ENCODE measurements at regions not wholly inside any gene's neighbourhood (a gene's known extent, or its start where the extent isn't known, plus 50 kb on each side); places are given as distances from the start of the nearest gene placed in this dataset.
A peak's percentile ranks its signal among the peaks of the same experiment; 100 is the strongest.

GRCh38 chr6:6717953-6718352, 129.4 kb downstream of the LY86 start (continued):
- TF ChIP-seq E2F8 (IDR thresholded peaks at IDR 0.05; ENCODE audit: low read depth, partially characterized antibody), result no peak
- peak; percentile 63 for TF ChIP-seq MAFG (tag; conservative IDR thresholded peaks at IDR 0.05)
- TF ChIP-seq POLR2H (tag; IDR thresholded peaks at IDR 0.05; ENCODE audit: low read depth), result no peak
- no peak for TF ChIP-seq NCOA1 (IDR thresholded peaks at IDR 0.05; ENCODE audit: low read depth)
- no peak for TF ChIP-seq RCOR1 (IDR thresholded peaks at IDR 0.05; ENCODE audit: borderline replicate concordance in 1 of 2, low read depth in 2 of 2, low read length in 2 of 2)
- no peak for TF ChIP-seq SMARCE1 (IDR thresholded peaks at IDR 0.05)
- TF ChIP-seq ZNF24 (IDR thresholded peaks at IDR 0.05), result no peak
- TF ChIP-seq CHAMP1 (IDR thresholded peaks at IDR 0.05), result no peak
- peak; percentile 44; the same call in 1 of the 2 replicates for TF ChIP-seq MAFF (IDR thresholded peaks at IDR 0.05; ENCODE audit: low read length)
- TF ChIP-seq THAP7 (CRISPR knock-in tag; IDR thresholded peaks at IDR 0.05), result no peak

All from K562 (cell line).